ENCODE measurements at regions not wholly inside any gene's neighbourhood (a gene's known extent, or its start where the extent isn't known, plus 50 kb on each side); places are given as distances from the start of the nearest gene placed in this dataset.

GRCh38 chr11:92595052-92595451 is 370.4 kb downstream of the FAT3 start:
- H3K9me3 ChIP-seq: no peaks in the 10 kb centered on the region
- no peak overlapping the region for H3K27ac ChIP-seq
- TF ChIP-seq, protein P1, sequence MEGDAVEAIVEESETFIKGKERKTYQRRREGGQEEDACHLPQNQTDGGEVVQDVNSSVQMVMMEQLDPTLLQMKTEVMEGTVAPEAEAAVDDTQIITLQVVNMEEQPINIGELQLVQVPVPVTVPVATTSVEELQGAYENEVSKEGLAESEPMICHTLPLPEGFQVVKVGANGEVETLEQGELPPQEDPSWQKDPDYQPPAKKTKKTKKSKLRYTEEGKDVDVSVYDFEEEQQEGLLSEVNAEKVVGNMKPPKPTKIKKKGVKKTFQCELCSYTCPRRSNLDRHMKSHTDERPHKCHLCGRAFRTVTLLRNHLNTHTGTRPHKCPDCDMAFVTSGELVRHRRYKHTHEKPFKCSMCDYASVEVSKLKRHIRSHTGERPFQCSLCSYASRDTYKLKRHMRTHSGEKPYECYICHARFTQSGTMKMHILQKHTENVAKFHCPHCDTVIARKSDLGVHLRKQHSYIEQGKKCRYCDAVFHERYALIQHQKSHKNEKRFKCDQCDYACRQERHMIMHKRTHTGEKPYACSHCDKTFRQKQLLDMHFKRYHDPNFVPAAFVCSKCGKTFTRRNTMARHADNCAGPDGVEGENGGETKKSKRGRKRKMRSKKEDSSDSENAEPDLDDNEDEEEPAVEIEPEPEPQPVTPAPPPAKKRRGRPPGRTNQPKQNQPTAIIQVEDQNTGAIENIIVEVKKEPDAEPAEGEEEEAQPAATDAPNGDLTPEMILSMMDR (IDR thresholded peaks at IDR 0.05): no peak
- no peak for TF ChIP-seq POLR2A (IDR thresholded peaks at IDR 0.05)
- H3K27me3 ChIP-seq: no peaks in the 10 kb centered on the region
- no peaks in the 10 kb centered on the region for H3K36me3 ChIP-seq
- no peak for DNase-seq
- H3K4me3 ChIP-seq: no peak overlapping the region
- H3K4me1 ChIP-seq: no peaks in the 10 kb centered on the region

- no peak for TF ChIP-seq POLR2A (IDR thresholded peaks at IDR 0.05)
- TF ChIP-seq, protein P1 (IDR thresholded peaks at IDR 0.05): no peak
- Histone ChIP-seq H3K4me1 (no peaks in the 10 kb centered on the region), H3K9me3 (no peaks in the 10 kb centered on the region), H3K36me3 (no peaks in the 10 kb centered on the region), H3K27ac (no peak overlapping the region), H3K27me3 (no peaks in the 10 kb centered on the region), H3K4me3 (no peak overlapping the region)
- no peak for DNase-seq
These were observed 372.1 kb downstream of the FAT3 start for GRCh38 chr11:92596596-92597317.

GRCh38 chr11:92601048-92601447 is 368.4 kb upstream of the MTNR1B start:
- TF ChIP-seq, protein P1 (IDR thresholded peaks at IDR 0.05): no peak
- no peak for TF ChIP-seq POLR2A (IDR thresholded peaks at IDR 0.05)
- Histone ChIP-seq H3K4me3 (no peak overlapping the region), H3K9me3 (no peaks in the 10 kb centered on the region), H3K27me3 (no peaks in the 10 kb centered on the region), H3K4me1 (no peaks in the 10 kb centered on the region), H3K27ac (no peak overlapping the region), H3K36me3 (no peaks in the 10 kb centered on the region)
- DNase-seq: no peak

DNA sequence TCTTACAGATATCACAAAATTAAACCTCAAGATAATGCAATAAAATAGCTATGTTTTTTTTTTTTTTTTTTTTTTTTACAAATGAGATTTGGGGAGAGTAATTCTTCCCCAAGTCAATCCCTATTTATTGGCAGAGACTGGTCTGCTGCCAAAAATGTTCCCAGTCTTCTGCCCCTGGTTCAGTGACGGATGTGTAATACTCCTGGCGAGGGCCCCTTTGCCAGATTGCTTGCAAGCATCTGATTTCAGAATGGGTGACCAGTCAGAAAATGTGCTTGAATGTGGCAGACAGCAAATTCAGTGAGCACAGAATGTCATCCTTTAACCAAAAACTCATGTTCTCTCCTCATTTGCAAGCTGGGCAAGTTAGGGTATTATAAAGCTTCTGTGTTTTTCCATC is 363.8 kb upstream of the MTNR1B start:
- Histone ChIP-seq H3K4me3 (no peak overlapping the region), H3K27ac (no peak overlapping the region), H3K27me3 (no peaks in the 10 kb centered on the region), H3K36me3 (no peaks in the 10 kb centered on the region), H3K4me1 (no peaks in the 10 kb centered on the region), H3K9me3 (no peaks in the 10 kb centered on the region)
- no peak for TF ChIP-seq POLR2A (IDR thresholded peaks at IDR 0.05)
- TF ChIP-seq, protein P1 (IDR thresholded peaks at IDR 0.05): no peak
- DNase-seq: no peak

- no peaks in the 10 kb centered on the region for H3K36me3 ChIP-seq
- no peak overlapping the region for H3K27ac ChIP-seq
- no peaks in the 10 kb centered on the region for H3K4me1 ChIP-seq
- no peaks in the 10 kb centered on the region for H3K27me3 ChIP-seq
- no peak for DNase-seq
- H3K9me3 ChIP-seq: no peaks in the 10 kb centered on the region
- H3K4me3 ChIP-seq: no peak overlapping the region
- no peak for TF ChIP-seq POLR2A (IDR thresholded peaks at IDR 0.05)
- TF ChIP-seq, protein P1 (IDR thresholded peaks at IDR 0.05): no peak
These were observed 361.3 kb upstream of the MTNR1B start for GRCh38 chr11:92607969-92608722.

All from Peyer's patch (tissue), 4 donors.